ENCODE measurements at regions not wholly inside any gene's neighbourhood (a gene's known extent, or its start where the extent isn't known, plus 50 kb on each side); places are given as distances from the start of the nearest gene placed in this dataset.

GRCh38 chr3:74033806-74034205 is 409.1 kb upstream of the PDZRN3 start:
- TF ChIP-seq, protein P1, sequence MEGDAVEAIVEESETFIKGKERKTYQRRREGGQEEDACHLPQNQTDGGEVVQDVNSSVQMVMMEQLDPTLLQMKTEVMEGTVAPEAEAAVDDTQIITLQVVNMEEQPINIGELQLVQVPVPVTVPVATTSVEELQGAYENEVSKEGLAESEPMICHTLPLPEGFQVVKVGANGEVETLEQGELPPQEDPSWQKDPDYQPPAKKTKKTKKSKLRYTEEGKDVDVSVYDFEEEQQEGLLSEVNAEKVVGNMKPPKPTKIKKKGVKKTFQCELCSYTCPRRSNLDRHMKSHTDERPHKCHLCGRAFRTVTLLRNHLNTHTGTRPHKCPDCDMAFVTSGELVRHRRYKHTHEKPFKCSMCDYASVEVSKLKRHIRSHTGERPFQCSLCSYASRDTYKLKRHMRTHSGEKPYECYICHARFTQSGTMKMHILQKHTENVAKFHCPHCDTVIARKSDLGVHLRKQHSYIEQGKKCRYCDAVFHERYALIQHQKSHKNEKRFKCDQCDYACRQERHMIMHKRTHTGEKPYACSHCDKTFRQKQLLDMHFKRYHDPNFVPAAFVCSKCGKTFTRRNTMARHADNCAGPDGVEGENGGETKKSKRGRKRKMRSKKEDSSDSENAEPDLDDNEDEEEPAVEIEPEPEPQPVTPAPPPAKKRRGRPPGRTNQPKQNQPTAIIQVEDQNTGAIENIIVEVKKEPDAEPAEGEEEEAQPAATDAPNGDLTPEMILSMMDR (IDR thresholded peaks at IDR 0.05; ENCODE audit: low read depth, low read length) = no peak
- no peak for DNase-seq (ENCODE audit: extremely low read depth, low read depth)

DNA sequence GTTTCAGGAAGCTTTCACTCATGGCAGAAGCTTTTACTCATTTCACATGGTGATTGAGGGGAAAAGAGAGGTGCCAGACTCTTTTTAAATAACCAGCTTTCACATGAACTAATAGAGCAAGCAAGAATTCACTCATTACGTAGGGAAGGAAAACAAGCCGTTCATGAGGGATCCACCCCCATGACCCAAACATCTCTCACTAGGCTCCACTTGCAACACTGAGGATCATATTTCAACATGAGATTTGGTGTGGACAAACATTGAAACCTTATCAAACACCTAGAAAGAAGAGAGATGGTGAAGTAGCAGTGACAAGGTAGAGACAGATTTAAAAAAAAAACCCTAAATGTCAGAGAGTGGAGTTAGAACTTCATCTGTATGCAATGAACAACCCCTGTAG is 408.6 kb upstream of the PDZRN3 start:
- no peak for DNase-seq (ENCODE audit: extremely low read depth, low read depth)
- TF ChIP-seq, protein P1 (IDR thresholded peaks at IDR 0.05; ENCODE audit: low read depth, low read length) = no peak

- TF ChIP-seq, protein P1 (IDR thresholded peaks at IDR 0.05; ENCODE audit: low read depth, low read length) = no peak
- no peak for DNase-seq (ENCODE audit: extremely low read depth, low read depth)
Observed at GRCh38 chr3:74027121-74027520, 402.4 kb upstream of the PDZRN3 start.

GRCh38 chr3:74023395-74023794 is 398.7 kb upstream of the PDZRN3 start:
- no peak for DNase-seq (ENCODE audit: extremely low read depth, low read depth)
- TF ChIP-seq, protein P1 (IDR thresholded peaks at IDR 0.05; ENCODE audit: low read depth, low read length) = no peak

DNA sequence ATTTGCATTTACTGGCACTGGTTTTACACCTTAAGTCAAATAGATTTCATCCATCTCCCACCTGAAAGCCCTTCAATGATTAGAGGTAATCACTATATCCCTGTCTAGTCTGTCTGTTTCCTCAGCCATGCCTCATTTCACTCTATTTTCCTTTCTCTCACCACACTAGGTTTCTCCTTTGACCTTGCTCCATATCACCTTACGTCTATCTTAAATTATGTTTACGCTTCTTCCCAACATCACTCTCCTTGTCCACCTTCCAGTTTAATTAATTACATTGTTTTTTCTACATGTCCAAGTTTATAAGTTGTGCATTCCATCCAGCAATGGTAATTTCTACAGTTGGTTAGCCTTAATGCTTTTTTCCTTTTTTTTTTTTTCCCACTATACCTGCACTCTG is 396.7 kb upstream of the PDZRN3 start:
- DNase-seq (ENCODE audit: extremely low read depth, low read depth) = no peak
- TF ChIP-seq, protein P1 (IDR thresholded peaks at IDR 0.05; ENCODE audit: low read depth, low read length) = no peak

GRCh38 chr3:74009961-74010844 is 385.5 kb upstream of the PDZRN3 start:
- TF ChIP-seq, protein P1 (IDR thresholded peaks at IDR 0.05; ENCODE audit: low read depth, low read length) = no peak
- no peak for DNase-seq (ENCODE audit: extremely low read depth, low read depth)

GRCh38 chr3:74004386-74004785 is 379.6 kb upstream of the PDZRN3 start:
- TF ChIP-seq, protein P1 (IDR thresholded peaks at IDR 0.05; ENCODE audit: low read depth, low read length) = no peak
- no peak for DNase-seq (ENCODE audit: extremely low read depth, low read depth)
